ENCODE measurements at regions not wholly inside any gene's neighbourhood (a gene's known extent, or its start where the extent isn't known, plus 50 kb on each side); places are given as distances from the start of the nearest gene placed in this dataset.

- BruUV-seq (replicated peaks) = no TSS peak
- H3K4me3 ChIP-seq (ENCODE audit: low read depth in 2 of 2, low read length in 2 of 2) = no peak overlapping the region
- ChIA-PET CTCF (no interaction called here), POLR2A (no interaction called here)
- H3K27ac ChIP-seq (ENCODE audit: low read length) = no peak overlapping the region
- no peaks in the 10 kb centered on the region for H3K27me3 ChIP-seq (ENCODE audit: control insufficient read depth, insufficient read depth, low read length)
- TF ChIP-seq CTCF (IDR thresholded peaks at IDR 0.05) (no peak), TCF7L2 (IDR thresholded peaks at IDR 0.05; ENCODE audit: low read depth, low read length) (no peak), REST (IDR thresholded peaks at IDR 0.05; ENCODE audit: insufficient read depth in 1 of 2, low read depth in 2 of 2, low read length in 1 of 2) (no peak), SIN3A (IDR thresholded peaks at IDR 0.05; ENCODE audit: borderline replicate concordance, insufficient read depth, low read depth, low read length) (no peak), POLR2AphosphoS5 (IDR thresholded peaks at IDR 0.05; ENCODE audit: low read depth, low read length) (no peak)
- DNase-seq (ENCODE audit: low read depth, low spot score) = no peak
- H3K4me1 ChIP-seq (ENCODE audit: control insufficient read depth, insufficient read depth, low read length) = no peaks in the 10 kb centered on the region
- intact Hi-C loops (cut with micrococcal nuclease; ENCODE audit: unreplicated experiment) (no loop called here), in situ Hi-C loops (cut with HindIII; ENCODE audit: low pct_unique_long_range_greater_than_20kb, low sequenced_read_pairs) (no loop called here)
- no peak for ATAC-seq
- H3K36me3 ChIP-seq (ENCODE audit: control insufficient read depth, insufficient read depth, low read length) = no peaks in the 10 kb centered on the region
- no peaks in the 10 kb centered on the region for H3K9me3 ChIP-seq (ENCODE audit: control insufficient read depth, insufficient read depth, low read depth, low read length)
Measured at GRCh38 chr3:71974786-71975185, 189.8 kb upstream of the PROK2 start.

- ATAC-seq = no peak
- no peak for DNase-seq (ENCODE audit: low read depth, low spot score)
- POLR2A ChIA-PET = no interaction called here
- Histone ChIP-seq H3K36me3 (ENCODE audit: control insufficient read depth, insufficient read depth, low read length) (no peaks in the 10 kb centered on the region), H3K27me3 (ENCODE audit: control insufficient read depth, insufficient read depth, low read length) (no peaks in the 10 kb centered on the region), H3K9me3 (ENCODE audit: control insufficient read depth, insufficient read depth, low read depth, low read length) (no peaks in the 10 kb centered on the region), H3K27ac (ENCODE audit: low read length) (no peak overlapping the region), H3K4me3 (ENCODE audit: low read depth in 2 of 2, low read length in 2 of 2) (no peak overlapping the region), H3K4me1 (ENCODE audit: control insufficient read depth, insufficient read depth, low read length) (no peaks in the 10 kb centered on the region)
- intact Hi-C loops (cut with micrococcal nuclease; ENCODE audit: unreplicated experiment) (no loop called here), in situ Hi-C loops (cut with HindIII; ENCODE audit: low pct_unique_long_range_greater_than_20kb, low sequenced_read_pairs) (no loop called here)
- CTCF ChIA-PET = no interaction called here
- TF ChIP-seq SIN3A (IDR thresholded peaks at IDR 0.05; ENCODE audit: borderline replicate concordance, insufficient read depth, low read depth, low read length) (no peak), CTCF (IDR thresholded peaks at IDR 0.05) (no peak)
- BruUV-seq (replicated peaks) = no TSS peak
Measured at GRCh38 chr3:71973274-71974030, 188.5 kb upstream of the PROK2 start.
